SK-N-SH (cell line): ENCODE measurements at regions not wholly inside any gene's neighbourhood (a gene's known extent, or its start where the extent isn't known, plus 50 kb on each side); places are given as distances from the start of the nearest gene placed in this dataset.

Experiments
- CTCF ChIA-PET: fragments of 300-600, 350-600 bp; formaldehyde crosslinking; extraction: SDS; loops from one replicate; lab custom pipeline; 2021; lab: Yijun Ruan, JAX
- POLR2A ChIA-PET: fragments of 350-600 bp; sonication (Branson Sonifier 250); formaldehyde crosslinking; extraction: SDS; loops from one replicate; lab custom pipeline; 2020; ENCODE audit warnings: antibody characterized with exemption, inconsistent platforms; lab: Yijun Ruan, JAX
- DNase-seq: peaks from one replicate; pipeline ENCODE4 v3.0.0; 2012
- H2AFZ ChIP-seq: fragments of 200-600 bp; sonication (generic); 2 replicates; pipeline ENCODE4 v1.8.1; 2016; ENCODE audit warnings: antibody characterized with exemption, mild to moderate bottlenecking, low read depth
- H3F3A ChIP-seq: fragments of 200-600 bp; sonication (generic); replicated peaks from 2 replicates; pipeline ENCODE3; 2016; ENCODE audit warnings: antibody characterized with exemption, mild to moderate bottlenecking; ENCODE audit not compliant: insufficient read depth
- H3K27ac ChIP-seq, 2 experiments: fragments of 200-500 bp in 1 of 2; fragments of 200-600 bp in 1 of 2; sonication (Bioruptor generic) in 1 of 2; sonication (generic), shearing (Covaris generic) in 1 of 2; 2 replicates each; pipeline versions ENCODE4 v1.5.1 to v1.6.1; 2014 to 2016; ENCODE audit warnings: low read depth in 2 of 2, inconsistent platforms in 1 of 2, low read length in 1 of 2, mild to moderate bottlenecking in 1 of 2, mixed read lengths in 1 of 2
- H3K27me3 ChIP-seq: fragments of 200-600 bp; sonication (generic), shearing (Covaris generic); 2 replicates; pipeline ENCODE4 v1.6.1; 2016; ENCODE audit warnings: mixed run types; ENCODE audit not compliant: insufficient read depth
- H3K36me3 ChIP-seq, 2 experiments: fragments of 200-500 bp in 1 of 2; fragments of 200-600 bp in 1 of 2; sonication (Bioruptor generic) in 1 of 2; sonication (generic) in 1 of 2; replicated peaks in 1 of 2; 2 replicates each; pipeline versions ENCODE3 to v1.5.1; 2014 to 2016; ENCODE audit warnings: low read length in 1 of 2, mild to moderate bottlenecking in 1 of 2; ENCODE audit not compliant: insufficient read depth in 2 of 2, control insufficient read depth in 1 of 2
- H3K4me1 ChIP-seq, 2 experiments: fragments of 200-500 bp in 1 of 2; fragments of 200-600 bp in 1 of 2; sonication (Bioruptor generic) in 1 of 2; sonication (generic), shearing (Covaris generic) in 1 of 2; 2 replicates each; pipeline versions ENCODE4 v1.5.1 to v1.6.1; 2014 to 2016; ENCODE audit warnings: low read depth in 1 of 2, low read length in 1 of 2, mixed run types in 1 of 2; ENCODE audit not compliant: insufficient read depth in 2 of 2, control insufficient read depth in 1 of 2
- H3K4me2 ChIP-seq: fragments of 200-600 bp; sonication (generic), shearing (Covaris generic); 2 replicates; pipeline ENCODE4 v1.6.1; 2017; ENCODE audit warnings: mixed run types
- H3K4me3 ChIP-seq, 2 experiments: fragments of 200-500 bp in 1 of 2; fragments of 200-600 bp in 1 of 2; sonication (Bioruptor generic) in 1 of 2; sonication (generic), shearing (Covaris generic) in 1 of 2; 2 replicates each; pipeline versions ENCODE4 v1.5.1 to v1.8.1; 2014 to 2016; ENCODE audit warnings: low read depth in 2 of 2, inconsistent platforms in 1 of 2, low read length in 1 of 2, mild to moderate bottlenecking in 1 of 2, mixed read lengths in 1 of 2, moderate library complexity in 1 of 2
- H3K79me2 ChIP-seq: fragments of 200-600 bp; sonication (generic); 2 replicates; pipeline ENCODE4 v1.8.1; 2017; ENCODE audit warnings: mild to moderate bottlenecking; ENCODE audit not compliant: insufficient read depth
- H3K9ac ChIP-seq: fragments of 200-600 bp; sonication (generic); 2 replicates; pipeline ENCODE4 v1.6.1; 2017; ENCODE audit warnings: mixed run types
- H3K9me2 ChIP-seq: fragments of 200-600 bp; sonication (generic); 2 replicates; pipeline ENCODE4 v1.6.1; 2017; ENCODE audit warnings: mixed run types
- H3K9me3 ChIP-seq: fragments of 200-600 bp; sonication (generic); 2 replicates; pipeline ENCODE4 v1.6.1; 2017; ENCODE audit warnings: mixed run types, mild to moderate bottlenecking, moderate library complexity
- H4K20me1 ChIP-seq: fragments of 200-600 bp; sonication (generic); 2 replicates; pipeline ENCODE4 v1.6.1; 2017; ENCODE audit warnings: mild to moderate bottlenecking, mixed run types; ENCODE audit not compliant: insufficient read depth
- CHD2 ChIP-seq: fragments of 150-350 bp; IDR thresholded peaks from 2 replicates; pipeline ENCODE4 v1.6.1; 2018; ENCODE audit warnings: low read length; ENCODE audit not compliant: partially characterized antibody
- CTCF ChIP-seq: fragments of 200-600 bp; sonication (generic); IDR thresholded peaks from 2 replicates; pipeline ENCODE4 v1.6.1; 2017; ENCODE audit warnings: antibody characterized with exemption, mild to moderate bottlenecking, moderate library complexity
- ELF1 ChIP-seq: IDR thresholded peaks from 2 replicates; pipeline ENCODE4 v1.4.0; 2012
- FOXJ3 ChIP-seq: sonication (generic); formaldehyde crosslinking; IDR thresholded peaks from 2 replicates; pipeline ENCODE4 v1.5.1; 2020; ENCODE audit warnings: mild to moderate bottlenecking, missing genetic modification reagents
- FOXM1 ChIP-seq: IDR thresholded peaks from 2 replicates; pipeline ENCODE4 v1.4.0; 2012; ENCODE audit warnings: low read depth, mild to moderate bottlenecking
- GATA2 ChIP-seq: sonication (generic); formaldehyde crosslinking; IDR thresholded peaks from 2 replicates; pipeline ENCODE4 v1.5.0; 2020; ENCODE audit warnings: mild to moderate bottlenecking, missing genetic modification reagents
- IRF3 ChIP-seq: fragments of 150-350 bp; IDR thresholded peaks from 2 replicates; pipeline ENCODE4 v1.6.1; 2016; ENCODE audit warnings: mild to moderate bottlenecking, low read depth, low read length
- JUND ChIP-seq: IDR thresholded peaks from 2 replicates; pipeline ENCODE4 v1.4.0; 2012
- MEF2A ChIP-seq: IDR thresholded peaks from 2 replicates; pipeline ENCODE4 v1.4.0; 2012; ENCODE audit warnings: low read depth, borderline replicate concordance
- NFIC ChIP-seq: IDR thresholded peaks from 2 replicates; pipeline ENCODE4 v1.4.0; 2012; ENCODE audit warnings: borderline replicate concordance
- NRF1 ChIP-seq: IDR thresholded peaks from 2 replicates; pipeline ENCODE4 v1.6.1; 2012; ENCODE audit warnings: low read depth, mild to moderate bottlenecking, low read length
- POLR2AphosphoS5 ChIP-seq: IDR thresholded peaks from 2 replicates; pipeline ENCODE4 v1.6.1; 2012; ENCODE audit warnings: low read depth, low read length
- RAD21 ChIP-seq: IDR thresholded peaks from 2 replicates; pipeline ENCODE4 v1.6.1; 2012; ENCODE audit warnings: mild to moderate bottlenecking, low read length
- RCOR1 ChIP-seq: fragments of 150-350 bp; IDR thresholded peaks from 2 replicates; pipeline ENCODE4 v1.6.1; 2017; ENCODE audit warnings: antibody characterized with exemption, low read length
- REST ChIP-seq: IDR thresholded peaks from 2 replicates; pipeline ENCODE4 v1.6.1; 2012; ENCODE audit warnings: mild to moderate bottlenecking, low read depth, low read length, moderate library complexity
- RXRA ChIP-seq: IDR thresholded peaks from 2 replicates; pipeline ENCODE4 v1.4.0; 2012; ENCODE audit warnings: low read depth, mild to moderate bottlenecking, borderline replicate concordance
- SIN3A ChIP-seq: IDR thresholded peaks from 2 replicates; pipeline ENCODE4 v1.6.1; 2012; ENCODE audit warnings: low read depth, mild to moderate bottlenecking, low read length, moderate library complexity, borderline replicate concordance
- TAF1 ChIP-seq: IDR thresholded peaks from 2 replicates; pipeline ENCODE4 v1.6.1; 2012; ENCODE audit warnings: low read depth, mild to moderate bottlenecking, low read length, moderate library complexity, borderline replicate concordance
- USF1 ChIP-seq: IDR thresholded peaks from 2 replicates; pipeline ENCODE4 v1.4.0; 2012; ENCODE audit warnings: low read depth, borderline replicate concordance
- WGBS: methylation state at CpG from one replicate; pipeline ENCODE4 v1.1.6; 2017; ENCODE audit warnings: low lambda C conversion rate; 5-methylcytosine and 5-hydroxymethylcytosine counted together

GRCh38 chr11:38089726-38090125 is 1491.7 kb upstream of the RAG2 start:
- no peaks in the 10 kb centered on the region for H3F3A ChIP-seq
- no peaks in the 10 kb centered on the region for H3K9me2 ChIP-seq
- H3K36me3 ChIP-seq = no peaks in the 10 kb centered on the region
- WGBS = 38% methylated on average over 7 of the region's 7 CpGs
- H3K9me3 ChIP-seq = no peaks in the 10 kb centered on the region
- no peak for DNase-seq
- H4K20me1 ChIP-seq = no peaks in the 10 kb centered on the region
- no peak overlapping the region for H3K9ac ChIP-seq
- CTCF ChIA-PET = no interaction called here
- H2AFZ ChIP-seq = no peak overlapping the region
- H3K4me2 ChIP-seq = no peak overlapping the region
- POLR2A ChIA-PET = no interaction called here
- H3K4me3 ChIP-seq = no peak overlapping the region
- no peaks in the 10 kb centered on the region for H3K27me3 ChIP-seq
- TF ChIP-seq JUND (no peak), NFIC (no peak), CHD2 (no peak), FOXM1 (no peak), REST (no peak), RXRA (no peak), ELF1 (no peak), NRF1 (no peak), GATA2 (CRISPR knock-in tag) (no peak), POLR2AphosphoS5 (no peak), SIN3A (no peak), IRF3 (no peak), USF1 (no peak), FOXJ3 (CRISPR knock-in tag) (no peak), TAF1 (no peak), RCOR1 (no peak), MEF2A (no peak), CTCF (no peak), RAD21 (no peak)
- no peaks in the 10 kb centered on the region for H3K4me1 ChIP-seq
- no peaks in the 10 kb centered on the region for H3K79me2 ChIP-seq
- no peak overlapping the region for H3K27ac ChIP-seq
